GM18870 (cell line): ENCODE measurements at regions not wholly inside any gene's neighbourhood (a gene's known extent, or its start where the extent isn't known, plus 50 kb on each side); places are given as distances from the start of the nearest gene placed in this dataset.
"Not testable (repeated sequence)": the region's sequence is repeated elsewhere in the genome, so short reads cannot be mapped to it uniquely, and the experiment has no call there.

Experiments used
- ATAC-seq: cut with Tn5 transposase; IDR thresholded peaks from one replicate; pipeline ENCODE4 v1.9.1; 2021; ENCODE audit warnings: moderate library complexity; ENCODE audit not compliant: unreplicated experiment

- no peak for ATAC-seq
Observed at GRCh38 chr1:166488327-166488726, 321.5 kb upstream of the FAM78B start.

- no peak for ATAC-seq
Observed at GRCh38 chr1:166489356-166489669, 322.5 kb upstream of the FAM78B start.

- ATAC-seq = peak; percentile 83
Observed at GRCh38 chr1:166489670-166490436, 323.1 kb upstream of the FAM78B start.

GRCh38 chr1:166490437-166490991, 323.7 kb upstream of the FAM78B start:
- ATAC-seq = no peak

GRCh38 chr1:166493765-166494164, 327.0 kb upstream of the FAM78B start:
- ATAC-seq = not testable (repeated sequence)

- no peak for ATAC-seq
Observed at GRCh38 chr1:166507347-166507746, 331.9 kb upstream of the POGK start.

- no peak for ATAC-seq
Observed at GRCh38 chr1:166511761-166512160, 327.5 kb upstream of the POGK start.

- no peak for ATAC-seq
Observed at GRCh38 chr1:166514067-166514466, 325.2 kb upstream of the POGK start.

GRCh38 chr1:166527752-166528151, 311.5 kb upstream of the POGK start:
- no peak for ATAC-seq

GRCh38 chr1:166538646-166539045, 300.6 kb upstream of the POGK start:
- no peak for ATAC-seq

- no peak for ATAC-seq
Observed at GRCh38 chr1:166544036-166544435, 295.2 kb upstream of the POGK start.

GRCh38 chr1:166544561-166544960, 294.7 kb upstream of the POGK start:
- ATAC-seq = no peak

GRCh38 chr1:166552706-166553105, 286.6 kb upstream of the POGK start:
- no peak for ATAC-seq

- ATAC-seq = no peak
Observed at GRCh38 chr1:166570954-166571353, 268.3 kb upstream of the POGK start.

- ATAC-seq = no peak
Observed at GRCh38 chr1:166573199-166573598, 266.1 kb upstream of the POGK start.

- no peak for ATAC-seq
Observed at GRCh38 chr1:166579557-166580501, 259.4 kb upstream of the POGK start.

GRCh38 chr1:166588741-166589140, 250.5 kb upstream of the POGK start:
- no peak for ATAC-seq

- ATAC-seq = no peak
Observed at GRCh38 chr1:166590161-166590560, 249.1 kb upstream of the POGK start.

GRCh38 chr1:166594646-166595045, 244.6 kb upstream of the POGK start:
- ATAC-seq = no peak

- no peak for ATAC-seq
Observed at GRCh38 chr1:166597516-166597915, 241.8 kb upstream of the POGK start.

GRCh38 chr1:166600574-166600973, 238.7 kb upstream of the POGK start:
- ATAC-seq = no peak
